HG03442 (cell line): ENCODE measurements at regions not wholly inside any gene's neighbourhood (a gene's known extent, or its start where the extent isn't known, plus 50 kb on each side); places are given as distances from the start of the nearest gene placed in this dataset.
A peak's percentile ranks its signal among the peaks of the same experiment; 100 is the strongest.

Source experiments
- ATAC-seq: cut with Tn5 transposase; IDR thresholded peaks from one replicate; pipeline ENCODE4 v1.9.1; 2021; ENCODE audit warnings: mild to moderate bottlenecking, moderate library complexity; ENCODE audit not compliant: unreplicated experiment

GRCh38 chr15:35596285-35596684 is 50.3 kb upstream of the DPH6 start:
- ATAC-seq = no peak

- ATAC-seq = no peak
Measured at GRCh38 chr15:35602836-35603235, 56.9 kb upstream of the DPH6 start.

GRCh38 chr15:35603301-35603700 is 57.3 kb upstream of the DPH6 start:
- ATAC-seq = peak; percentile 79

GRCh38 chr15:35603856-35604255 is 57.9 kb upstream of the DPH6 start:
- no peak for ATAC-seq

GRCh38 chr15:35605764-35606449 is 59.9 kb upstream of the DPH6 start:
- no peak for ATAC-seq

GRCh38 chr15:35606450-35606779 is 60.5 kb upstream of the DPH6 start:
- no peak for ATAC-seq

GRCh38 chr15:35616498-35617271 is 70.7 kb upstream of the DPH6 start:
- ATAC-seq = no peak

- ATAC-seq = no peak
Measured at GRCh38 chr15:35618260-35619188, 72.6 kb upstream of the DPH6 start.

- no peak for ATAC-seq
Measured at GRCh38 chr15:35622641-35623340, 76.8 kb upstream of the DPH6 start.

GRCh38 chr15:35624881-35625280 is 78.9 kb upstream of the DPH6 start:
- ATAC-seq = no peak

GRCh38 chr15:35626571-35627318 is 80.8 kb upstream of the DPH6 start:
- ATAC-seq = no peak

GRCh38 chr15:35627696-35628095 is 81.7 kb upstream of the DPH6 start:
- ATAC-seq = no peak

- ATAC-seq = no peak
Measured at GRCh38 chr15:35629766-35630165, 83.8 kb upstream of the DPH6 start.

- no peak for ATAC-seq
Measured at GRCh38 chr15:35630532-35630931, 84.6 kb upstream of the DPH6 start.

GRCh38 chr15:35630985-35631384 is 85.0 kb upstream of the DPH6 start:
- no peak for ATAC-seq

GRCh38 chr15:35633677-35634076 is 87.7 kb upstream of the DPH6 start:
- no peak for ATAC-seq

GRCh38 chr15:35646790-35647189 is 100.8 kb upstream of the DPH6 start:
- ATAC-seq = no peak

GRCh38 chr15:35647303-35647702 is 101.3 kb upstream of the DPH6 start:
- no peak for ATAC-seq

- no peak for ATAC-seq
Measured at GRCh38 chr15:35648941-35649340, 103.0 kb upstream of the DPH6 start.

- ATAC-seq = no peak
Measured at GRCh38 chr15:35649575-35649974, 103.6 kb upstream of the DPH6 start.
